ENCODE measurements at regions not wholly inside any gene's neighbourhood (a gene's known extent, or its start where the extent isn't known, plus 50 kb on each side); places are given as distances from the start of the nearest gene placed in this dataset.
"Not testable (repeated sequence)": the region's sequence is repeated elsewhere in the genome, so short reads cannot be mapped to it uniquely, and the experiment has no call there.

- DNase-seq: not testable (repeated sequence)
Observed at GRCh38 chr1:149279015-149279414, 175.7 kb upstream of the NBPF9 start.

- DNase-seq: not testable (repeated sequence)
Observed at GRCh38 chr1:149279512-149279911, 176.2 kb upstream of the NBPF9 start.

GRCh38 chr1:149284773-149285172 is 181.4 kb upstream of the NBPF9 start:
- DNase-seq: not testable (repeated sequence)

GRCh38 chr1:149285205-149285604 is 181.9 kb upstream of the NBPF9 start:
- not testable (repeated sequence) for DNase-seq

GRCh38 chr1:149285638-149286037 is 182.3 kb upstream of the NBPF9 start:
- peak; percentile 45 for DNase-seq

- DNase-seq: not testable (repeated sequence)
Observed at GRCh38 chr1:149288580-149288979, 185.2 kb upstream of the NBPF9 start.

- not testable (repeated sequence) for DNase-seq
Observed at GRCh38 chr1:149300478-149301218, 174.2 kb upstream of the NBPF19 start.

- not testable (repeated sequence) for DNase-seq
Observed at GRCh38 chr1:149301282-149301681, 173.6 kb upstream of the NBPF19 start.

GRCh38 chr1:149304796-149305195 is 170.0 kb upstream of the NBPF19 start:
- DNase-seq: not testable (repeated sequence)

- not testable (repeated sequence) for DNase-seq
Observed at GRCh38 chr1:149307640-149308039, 167.2 kb upstream of the NBPF19 start.

- not testable (repeated sequence) for DNase-seq
Observed at GRCh38 chr1:149314921-149315320, 159.9 kb upstream of the NBPF19 start.

- not testable (repeated sequence) for DNase-seq
Observed at GRCh38 chr1:149320971-149321731, 153.7 kb upstream of the NBPF19 start.

GRCh38 chr1:149321732-149322016 is 153.2 kb upstream of the NBPF19 start:
- not testable (repeated sequence) for DNase-seq

GRCh38 chr1:149330081-149330335 is 144.8 kb upstream of the NBPF19 start:
- not testable (repeated sequence) for DNase-seq

- DNase-seq: not testable (repeated sequence)
Observed at GRCh38 chr1:149336082-149336481, 138.8 kb upstream of the NBPF19 start.

- DNase-seq: not testable (repeated sequence)
Observed at GRCh38 chr1:149338221-149338691, 136.6 kb upstream of the NBPF19 start.

- not testable (repeated sequence) for DNase-seq
Observed at GRCh38 chr1:149338698-149339097, 136.1 kb upstream of the NBPF19 start.

GRCh38 chr1:149349448-149349847 is 125.4 kb upstream of the NBPF19 start:
- not testable (repeated sequence) for DNase-seq

- not testable (repeated sequence) for DNase-seq
Observed at GRCh38 chr1:149352205-149352604, 122.6 kb upstream of the NBPF19 start.

GRCh38 chr1:149354579-149354978 is 120.3 kb upstream of the NBPF19 start:
- DNase-seq: not testable (repeated sequence)

- DNase-seq: not testable (repeated sequence)
Observed at GRCh38 chr1:149355748-149356147, 119.1 kb upstream of the NBPF19 start.

- not testable (repeated sequence) for DNase-seq
Observed at GRCh38 chr1:149356152-149356551, 118.7 kb upstream of the NBPF19 start.

GRCh38 chr1:149360351-149360750 is 114.5 kb upstream of the NBPF19 start:
- DNase-seq: not testable (repeated sequence)

- not testable (repeated sequence) for DNase-seq
Observed at GRCh38 chr1:149361310-149361709, 113.5 kb upstream of the NBPF19 start.

Data from CD4-positive, alpha-beta T cell treated with Interleukin-12 subunit alpha and Interleukin-12 subunit beta, for 1 hour (primary cell).